CD14-positive monocyte (primary cell): ENCODE measurements at regions not wholly inside any gene's neighbourhood (a gene's known extent, or its start where the extent isn't known, plus 50 kb on each side); places are given as distances from the start of the nearest gene placed in this dataset.

ENCODE experiments used
- DNase-seq, 3 donors: peaks; one replicate each; pipeline ENCODE4 v3.0.0-alpha.2; 2011 to 2022
- H2AFZ ChIP-seq: 2 replicates; pipeline ENCODE4 v1.6.0; 2012; ENCODE audit warnings: mild to moderate bottlenecking, low read depth, low read length, inconsistent platforms; ENCODE audit not compliant: insufficient read depth, poor library complexity, severe bottlenecking
- H3K27ac ChIP-seq, 2 donors: 1 replicate in 1 of 2; 2 replicates in 1 of 2; pipeline ENCODE4 v1.5.1; 2012 to 2013; ENCODE audit warnings: low read length in 2 of 2, control low read depth in 1 of 2, inconsistent platforms in 1 of 2, low read depth in 1 of 2, mild to moderate bottlenecking in 1 of 2
- H3K27me3 ChIP-seq, 2 donors: one replicate each; pipeline versions ENCODE4 v1.6.0 to v1.6.1; 2011 to 2013; ENCODE audit warnings: low read length in 2 of 2; ENCODE audit not compliant: control insufficient read depth in 2 of 2, insufficient read depth in 2 of 2
- H3K36me3 ChIP-seq, 2 donors: replicated peaks in 1 of 2; 1 replicate in 1 of 2; 2 replicates in 1 of 2; pipeline versions ENCODE4 v1.5.1 to v1.6.1; 2012 to 2013; ENCODE audit warnings: low read length in 2 of 2, control low read depth in 1 of 2, inconsistent platforms in 1 of 2, mild to moderate bottlenecking in 1 of 2; ENCODE audit not compliant: insufficient read depth in 2 of 2, control insufficient read depth in 1 of 2
- H3K4me1 ChIP-seq, 2 donors: 1 replicate in 1 of 2; 2 replicates in 1 of 2; pipeline versions ENCODE4 v1.5.1 to v1.6.1; 2012 to 2013; ENCODE audit warnings: low read length in 2 of 2, control low read depth in 1 of 2, inconsistent platforms in 1 of 2, mild to moderate bottlenecking in 1 of 2, moderate library complexity in 1 of 2; ENCODE audit not compliant: insufficient read depth in 2 of 2, control insufficient read depth in 1 of 2
- H3K4me2 ChIP-seq: replicated peaks from 2 replicates; pipeline ENCODE3; 2012; ENCODE audit warnings: low read length, moderate library complexity, mild to moderate bottlenecking; ENCODE audit not compliant: poor library complexity, severe bottlenecking; ENCODE audit errors: extremely low read depth
- H3K4me3 ChIP-seq, 3 experiments: fragments of 200-600 bp in 1 of 3; sonication (generic) in 1 of 3; replicated peaks in 1 of 3; 1 replicate in 2 of 3; 2 replicates in 1 of 3; pipeline ENCODE4 v1.5.1; 2011 to 2013; ENCODE audit warnings: low read length in 3 of 3, mild to moderate bottlenecking in 3 of 3, control low read depth in 2 of 3, low read depth in 2 of 3, inconsistent platforms in 1 of 3, moderate library complexity in 1 of 3
- H3K79me2 ChIP-seq: 2 replicates; pipeline ENCODE4 v1.6.0; 2012; ENCODE audit warnings: mild to moderate bottlenecking, control low read depth, inconsistent platforms, low read length, moderate library complexity; ENCODE audit not compliant: insufficient read depth
- H3K9ac ChIP-seq: 2 replicates; pipeline ENCODE4 v1.6.0; 2017; ENCODE audit warnings: low read length, mild to moderate bottlenecking; ENCODE audit not compliant: insufficient read depth, poor library complexity, severe bottlenecking
- H3K9me3 ChIP-seq, 2 donors: replicated peaks in 1 of 2; 1 replicate in 1 of 2; 2 replicates in 1 of 2; pipeline versions ENCODE4 v1.5.1 to v1.6.1; 2012 to 2013; ENCODE audit warnings: low read length in 2 of 2, control low read depth in 1 of 2; ENCODE audit not compliant: control insufficient read depth in 1 of 2, insufficient read depth in 1 of 2
- H4K20me1 ChIP-seq: 2 replicates; pipeline ENCODE4 v1.6.0; 2012; ENCODE audit warnings: mild to moderate bottlenecking, low read length, control low read depth, moderate library complexity; ENCODE audit not compliant: insufficient read depth
- H3K27ac Mint-ChIP-seq, 7 donors: one replicate each; pipeline ENCODE4 v1.8.0; 2020; ENCODE audit warnings: mild to moderate bottlenecking in 7 of 7, mixed read lengths in 7 of 7, moderate library complexity in 6 of 7, inconsistent platforms in 2 of 7
- H3K27me3 Mint-ChIP-seq, 3 donors: one replicate each; pipeline ENCODE4 v1.8.0; 2021 to 2022; ENCODE audit warnings: low read depth in 3 of 3, mild to moderate bottlenecking in 3 of 3, mixed read lengths in 3 of 3, moderate library complexity in 3 of 3, inconsistent platforms in 1 of 3
- H3K36me3 Mint-ChIP-seq, 2 donors: one replicate each; pipeline ENCODE4 v1.8.0; 2020; ENCODE audit warnings: mixed read lengths in 2 of 2, inconsistent platforms in 1 of 2, mild to moderate bottlenecking in 1 of 2
- H3K4me1 Mint-ChIP-seq: one replicate; pipeline ENCODE4 v1.8.0; 2020; ENCODE audit warnings: mild to moderate bottlenecking, mixed read lengths
- H3K4me3 Mint-ChIP-seq, 2 donors: one replicate each; pipeline ENCODE4 v1.8.0; 2020; ENCODE audit warnings: mild to moderate bottlenecking in 2 of 2, mixed read lengths in 2 of 2, moderate library complexity in 1 of 2
- H3K9me3 Mint-ChIP-seq, 7 donors: one replicate each; pipeline ENCODE4 v1.8.0; 2020 to 2022; ENCODE audit warnings: mixed read lengths in 7 of 7, mild to moderate bottlenecking in 6 of 7, moderate library complexity in 6 of 7, inconsistent platforms in 2 of 7
- WGBS: methylation state at CpG from one replicate; pipeline ENCODE4 v1.1.5; 2013; ENCODE audit warnings: missing lambda C conversion rate; ENCODE audit not compliant: insufficient coverage; 5-methylcytosine and 5-hydroxymethylcytosine counted together
- intact Hi-C, 2 donors: fragments of 100-400 bp; cut with micrococcal nuclease; formaldehyde crosslinking; loops; one replicate each; pipeline versions ENCODE4 v1.15.0 to v1.15.1; 2023
- TF ChIP-seq, protein P1 (sequence below): fragments of 200-600 bp; IDR thresholded peaks from one replicate; pipeline ENCODE4 v1.8.0; 2022; ENCODE audit warnings: antibody characterized with exemption, mild to moderate bottlenecking

DNA sequence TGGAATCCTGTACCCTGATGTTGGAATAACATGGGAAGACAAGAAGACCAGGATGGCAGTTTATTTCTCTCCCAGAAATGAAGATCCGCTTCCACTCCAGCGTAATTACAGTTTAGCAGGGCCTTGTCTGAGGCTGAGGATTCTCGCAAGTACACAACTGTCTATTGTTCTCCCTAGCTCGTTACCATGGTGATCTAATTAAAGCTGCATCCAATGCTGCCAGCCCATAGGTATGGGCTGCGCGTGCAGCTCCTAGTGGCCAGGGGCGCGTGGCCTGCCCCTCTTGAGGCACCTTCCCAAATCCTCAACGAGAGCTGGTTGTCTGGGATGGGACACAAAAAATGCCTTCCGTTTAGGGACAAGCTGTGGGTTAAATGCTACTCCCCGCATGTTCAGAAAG lies 344.9 kb downstream of the CYRIA start:
- Mint-ChIP-seq H3K36me3 (no peaks in the 10 kb centered on the region), H3K4me1 (peaks cover 4% of the 10 kb centered on the region), H3K27ac (peak overlapping the region in 1 of 7 donors; percentile 5), H3K27me3 (peaks cover 0 to 3% (median 2%) of the 10 kb centered on the region in 3 donors), H3K9me3 (no peaks in the 10 kb centered on the region), H3K4me3 (no peak overlapping the region)
- intact Hi-C loops: no loop called here
- TF ChIP-seq, protein P1, sequence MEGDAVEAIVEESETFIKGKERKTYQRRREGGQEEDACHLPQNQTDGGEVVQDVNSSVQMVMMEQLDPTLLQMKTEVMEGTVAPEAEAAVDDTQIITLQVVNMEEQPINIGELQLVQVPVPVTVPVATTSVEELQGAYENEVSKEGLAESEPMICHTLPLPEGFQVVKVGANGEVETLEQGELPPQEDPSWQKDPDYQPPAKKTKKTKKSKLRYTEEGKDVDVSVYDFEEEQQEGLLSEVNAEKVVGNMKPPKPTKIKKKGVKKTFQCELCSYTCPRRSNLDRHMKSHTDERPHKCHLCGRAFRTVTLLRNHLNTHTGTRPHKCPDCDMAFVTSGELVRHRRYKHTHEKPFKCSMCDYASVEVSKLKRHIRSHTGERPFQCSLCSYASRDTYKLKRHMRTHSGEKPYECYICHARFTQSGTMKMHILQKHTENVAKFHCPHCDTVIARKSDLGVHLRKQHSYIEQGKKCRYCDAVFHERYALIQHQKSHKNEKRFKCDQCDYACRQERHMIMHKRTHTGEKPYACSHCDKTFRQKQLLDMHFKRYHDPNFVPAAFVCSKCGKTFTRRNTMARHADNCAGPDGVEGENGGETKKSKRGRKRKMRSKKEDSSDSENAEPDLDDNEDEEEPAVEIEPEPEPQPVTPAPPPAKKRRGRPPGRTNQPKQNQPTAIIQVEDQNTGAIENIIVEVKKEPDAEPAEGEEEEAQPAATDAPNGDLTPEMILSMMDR: no peak
- H3K4me3 ChIP-seq: no peak overlapping the region
- no peaks in the 10 kb centered on the region for H3K9me3 ChIP-seq
- no peak overlapping the region for H2AFZ ChIP-seq
- H3K27me3 ChIP-seq: no peaks in the 10 kb centered on the region
- H3K27ac ChIP-seq: no peak overlapping the region
- H3K79me2 ChIP-seq: no peaks in the 10 kb centered on the region
- DNase-seq: no peak
- H3K36me3 ChIP-seq: no peaks in the 10 kb centered on the region
- H3K4me1 ChIP-seq: no peaks in the 10 kb centered on the region
- over 99% methylated on average over 11 of the region's 11 CpGs for WGBS
- H4K20me1 ChIP-seq: no peaks in the 10 kb centered on the region
- H3K9ac ChIP-seq: no peak overlapping the region
- H3K4me2 ChIP-seq: no peak overlapping the region

- Histone ChIP-seq H3K27me3 (no peaks in the 10 kb centered on the region), H2AFZ (no peak overlapping the region), H3K9ac (no peak overlapping the region), H3K9me3 (no peaks in the 10 kb centered on the region), H3K4me2 (no peak overlapping the region), H3K4me1 (no peaks in the 10 kb centered on the region), H3K36me3 (no peaks in the 10 kb centered on the region), H3K79me2 (no peaks in the 10 kb centered on the region), H4K20me1 (no peaks in the 10 kb centered on the region), H3K27ac (no peak overlapping the region), H3K4me3 (no peak overlapping the region)
- Mint-ChIP-seq H3K4me1 (peaks cover 4% of the 10 kb centered on the region), H3K36me3 (no peaks in the 10 kb centered on the region), H3K9me3 (no peaks in the 10 kb centered on the region), H3K4me3 (no peak overlapping the region), H3K27ac (no peak overlapping the region), H3K27me3 (peaks cover 0 to 3% (median 2%) of the 10 kb centered on the region in 3 donors)
- TF ChIP-seq, protein P1: no peak
- intact Hi-C loops: no loop called here
- DNase-seq: no peak
- 87% methylated on average over 10 of the region's 12 CpGs for WGBS
Measured at GRCh38 chr2:16319551-16320121, 346.0 kb downstream of the CYRIA start.
